A549 (cell line): ENCODE measurements at regions not wholly inside any gene's neighbourhood (a gene's known extent, or its start where the extent isn't known, plus 50 kb on each side); places are given as distances from the start of the nearest gene placed in this dataset.
A peak's percentile ranks its signal among the peaks of the same experiment; 100 is the strongest.

ENCODE experiments used
- ATAC-seq, 2 experiments: fragments of 200-7000 bp in 1 of 2; fragments of >200 bp in 1 of 2; cut with Nextera tagmentation in 1 of 2; cut with Tn5 transposase in 1 of 2; 3 replicates each; pipeline versions ENCODE4 v1.8.0 to v1.9.1; 2018 to 2020; ENCODE audit warnings: mild to moderate bottlenecking in 1 of 2, moderate library complexity in 1 of 2
- CTCF ChIA-PET: fragments of 300-600 bp; sonication (Branson Sonifier 250); formaldehyde crosslinking; extraction: SDS; loops from one replicate; lab custom pipeline; 2021; ENCODE audit warnings: antibody characterized with exemption, inconsistent platforms; lab: Yijun Ruan, JAX
- POLR2A ChIA-PET: fragments of 350-600 bp; formaldehyde crosslinking; extraction: SDS; loops from one replicate; lab custom pipeline; 2021; ENCODE audit warnings: antibody characterized with exemption, inconsistent platforms; lab: Yijun Ruan, JAX
- DNase-seq, 2 experiments: peaks; one replicate each; pipeline versions ENCODE4 v3.0.0 to v3.0.0-alpha.2; 2011 to 2016; ENCODE audit warnings: low read depth in 1 of 2, low spot score in 1 of 2
- FAIRE-seq: peaks from 2 replicates; lab custom pipeline; 2011; peaks lifted over from hg19 to GRCh38; lab: Jason Lieb, UNC
- H3K27ac ChIP-seq, 2 experiments: fragments of >200 bp; sonication (Bioruptor Twin); formaldehyde crosslinking; 3 replicates each; pipeline ENCODE4 v1.5.1; 2016 to 2017
- H3K4me1 ChIP-seq: fragments of >200 bp; sonication (Bioruptor Twin); formaldehyde crosslinking; 3 replicates; pipeline ENCODE4 v1.6.1; 2016
- H3K4me2 ChIP-seq: fragments of >200 bp; sonication (Bioruptor Twin); formaldehyde crosslinking; 3 replicates; pipeline ENCODE4 v1.6.1; 2016
- H3K4me3 ChIP-seq: fragments of >200 bp; sonication (Bioruptor Twin); formaldehyde crosslinking; 3 replicates; pipeline ENCODE4 v1.5.1; 2016
- H3K9me3 ChIP-seq: fragments of >200 bp; sonication (Bioruptor Twin); formaldehyde crosslinking; 3 replicates; pipeline ENCODE4 v1.6.1; 2016
- CHD4 ChIP-seq: fragments of 200-600 bp; sonication (generic); IDR thresholded peaks from 2 replicates; pipeline ENCODE4 v1.6.1; 2016; ENCODE audit warnings: antibody characterized with exemption, mild to moderate bottlenecking, borderline replicate concordance
- CTCF ChIP-seq: fragments of >200 bp; sonication (Bioruptor Twin); formaldehyde crosslinking; IDR thresholded peaks from 3 replicates; pipeline ENCODE4 v1.5.1; 2016
- EP300 ChIP-seq, 2 experiments: fragments of >200 bp; sonication (Bioruptor Twin); formaldehyde crosslinking; IDR thresholded peaks; 2 replicates in 1 of 2; 3 replicates in 1 of 2; pipeline ENCODE4 v1.6.1; 2016 to 2017
- FOSB ChIP-seq: fragments of 250-450 bp; sonication (Bioruptor Pico); IDR thresholded peaks from 2 replicates; pipeline ENCODE4 v1.5.0; 2020; ENCODE audit warnings: mild to moderate bottlenecking, moderate library complexity
- FOXS1 ChIP-seq: fragments of 250-450 bp; sonication (Bioruptor Pico); IDR thresholded peaks from 2 replicates; pipeline ENCODE4 v1.5.0; 2020; ENCODE audit warnings: mild to moderate bottlenecking, moderate library complexity
- GATA3 ChIP-seq: IDR thresholded peaks from 2 replicates; pipeline ENCODE4 v1.6.1; 2012; ENCODE audit warnings: borderline replicate concordance
- HDAC2 ChIP-seq: fragments of 200-600 bp; sonication (generic); IDR thresholded peaks from 2 replicates; pipeline ENCODE4 v1.6.1; 2016
- HMGXB4 ChIP-seq: fragments of 250-450 bp; sonication (Bioruptor Pico); IDR thresholded peaks from 2 replicates; pipeline ENCODE4 v1.5.0; 2021; ENCODE audit warnings: mild to moderate bottlenecking, moderate library complexity, borderline replicate concordance
- HOXB13 ChIP-seq: fragments of 250-450 bp; sonication (Bioruptor Pico); IDR thresholded peaks from 2 replicates; pipeline ENCODE4 v1.5.0; 2020; ENCODE audit warnings: low read depth, mild to moderate bottlenecking, moderate library complexity
- JUNB ChIP-seq: fragments of >200 bp; sonication (Bioruptor Twin); formaldehyde crosslinking; IDR thresholded peaks from 2 replicates; pipeline ENCODE4 v1.6.1; 2016
- KDM1A ChIP-seq: fragments of 200-600 bp; sonication (generic); IDR thresholded peaks from 2 replicates; pipeline ENCODE4 v1.6.1; 2016; ENCODE audit warnings: low read depth, mild to moderate bottlenecking
- KDM5A ChIP-seq: fragments of 200-600 bp; sonication (generic); IDR thresholded peaks from 2 replicates; pipeline ENCODE4 v1.6.1; 2016; ENCODE audit warnings: antibody characterized with exemption, mild to moderate bottlenecking
- MAFK ChIP-seq: fragments of 450-650 bp; IDR thresholded peaks from 2 replicates; pipeline ENCODE4 v1.6.1; 2014; ENCODE audit not compliant: partially characterized antibody
- MAX ChIP-seq: IDR thresholded peaks from 2 replicates; pipeline ENCODE4 v1.6.1; 2012
- NPAS2 ChIP-seq: fragments of 250-450 bp; sonication (Bioruptor Pico); IDR thresholded peaks from 2 replicates; pipeline ENCODE4 v1.8.0; 2022; ENCODE audit warnings: mild to moderate bottlenecking, moderate library complexity, borderline replicate concordance
- PHF8 ChIP-seq: fragments of 200-600 bp; sonication (generic); IDR thresholded peaks from 2 replicates; pipeline ENCODE4 v1.6.1; 2016; ENCODE audit warnings: low read depth, mild to moderate bottlenecking, antibody characterized with exemption, moderate library complexity, borderline replicate concordance
- REST ChIP-seq: fragments of 200-600 bp; sonication (generic); IDR thresholded peaks from 2 replicates; pipeline ENCODE4 v1.6.1; 2016; ENCODE audit warnings: antibody characterized with exemption, mild to moderate bottlenecking, moderate library complexity
- RFX5 ChIP-seq: fragments of 450-650 bp; IDR thresholded peaks from 2 replicates; pipeline ENCODE4 v1.7.1; 2014; ENCODE audit warnings: antibody characterized with exemption, mild to moderate bottlenecking, moderate library complexity
- SREBF2 ChIP-seq: fragments of 450-650 bp; IDR thresholded peaks from 2 replicates; pipeline ENCODE4 v1.6.1; 2014; ENCODE audit warnings: mild to moderate bottlenecking, moderate library complexity
- USF2 ChIP-seq: fragments of 450-650 bp; IDR thresholded peaks from 2 replicates; pipeline ENCODE4 v1.6.1; 2014; ENCODE audit warnings: antibody characterized with exemption
- ZC3H11A ChIP-seq: fragments of 450-650 bp; IDR thresholded peaks from 2 replicates; pipeline ENCODE4 v1.6.1; 2014; ENCODE audit warnings: antibody characterized with exemption, mild to moderate bottlenecking
- ZFP36 ChIP-seq: fragments of 450-650 bp; IDR thresholded peaks from 2 replicates; pipeline ENCODE4 v1.6.1; 2014; ENCODE audit warnings: borderline replicate concordance; ENCODE audit not compliant: partially characterized antibody
- ZNF302 ChIP-seq: fragments of 250-450 bp; sonication (Bioruptor Pico); IDR thresholded peaks from 2 replicates; pipeline ENCODE4 v1.9.0; 2021; ENCODE audit warnings: inconsistent platforms, mild to moderate bottlenecking, moderate library complexity
- WGBS: methylation state at CpG from one replicate; pipeline ENCODE4 v1.1.6; 2017; ENCODE audit errors: missing lambda C conversion rate; 5-methylcytosine and 5-hydroxymethylcytosine counted together
- TF ChIP-seq, protein P1 (sequence below): IDR thresholded peaks from 2 replicates; pipeline ENCODE4 v1.6.1; 2012; ENCODE audit warnings: low read depth, borderline replicate concordance
- TF ChIP-seq, protein P2 (sequence below): fragments of >200 bp; sonication (Bioruptor Twin); formaldehyde crosslinking; IDR thresholded peaks from 2 replicates; pipeline ENCODE4 v1.6.1; 2016

GRCh38 chr18:44143072-44143471 is 537.6 kb upstream of the SETBP1 start:
- ChIA-PET POLR2A (no interaction called here), CTCF (no interaction called here)
- no peak for DNase-seq
- H3K27ac ChIP-seq = no peak overlapping the region
- no peak for ATAC-seq
- FAIRE-seq = no peak
- no peaks in the 10 kb centered on the region for H3K4me1 ChIP-seq
- TF ChIP-seq EP300 (IDR thresholded peaks at IDR 0.05) (no peak), KDM5A (no peak), ZFP36 (no peak), NPAS2 (no peak), HOXB13 (CRISPR knock-in tag) (no peak), MAX (no peak), RFX5 (no peak), HDAC2 (no peak), JUNB (no peak), FOXS1 (CRISPR knock-in tag) (no peak), CHD4 (no peak), CTCF (no peak)
- TF ChIP-seq, protein P1, sequence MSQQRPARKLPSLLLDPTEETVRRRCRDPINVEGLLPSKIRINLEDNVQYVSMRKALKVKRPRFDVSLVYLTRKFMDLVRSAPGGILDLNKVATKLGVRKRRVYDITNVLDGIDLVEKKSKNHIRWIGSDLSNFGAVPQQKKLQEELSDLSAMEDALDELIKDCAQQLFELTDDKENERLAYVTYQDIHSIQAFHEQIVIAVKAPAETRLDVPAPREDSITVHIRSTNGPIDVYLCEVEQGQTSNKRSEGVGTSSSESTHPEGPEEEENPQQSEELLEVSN = no peak
- TF ChIP-seq, all 56 proteins: peak for 0
- Histone ChIP-seq H3K4me3 (no peak overlapping the region), H3K9me3 (no peaks in the 10 kb centered on the region), H3K4me2 (no peak overlapping the region)

- POLR2A ChIA-PET = no interaction called here
- Histone ChIP-seq H3K9me3 (no peaks in the 10 kb centered on the region), H3K4me2 (no peak overlapping the region), H3K4me1 (no peaks in the 10 kb centered on the region), H3K4me3 (no peak overlapping the region), H3K27ac (no peak overlapping the region)
- ATAC-seq (no peak), FAIRE-seq (no peak), DNase-seq (peak in 1 of 2 experiments; percentile 1)
- no peak for TF ChIP-seq GATA3
- no peak for TF ChIP-seq HDAC2
- TF ChIP-seq KDM1A = no peak
- TF ChIP-seq, protein P2, sequence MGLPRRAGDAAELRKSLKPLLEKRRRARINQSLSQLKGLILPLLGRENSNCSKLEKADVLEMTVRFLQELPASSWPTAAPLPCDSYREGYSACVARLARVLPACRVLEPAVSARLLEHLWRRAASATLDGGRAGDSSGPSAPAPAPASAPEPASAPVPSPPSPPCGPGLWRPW = no peak
- TF ChIP-seq USF2 = no peak
- no peak for TF ChIP-seq ZFP36
- TF ChIP-seq CHD4 = no peak
- no peak for TF ChIP-seq ZC3H11A
- TF ChIP-seq HMGXB4 (CRISPR knock-in tag) = no peak
- TF ChIP-seq REST = no peak
- no peak for TF ChIP-seq PHF8
- no peak for TF ChIP-seq ZNF302 (CRISPR knock-in tag)
- TF ChIP-seq SREBF2 = no peak
- TF ChIP-seq NPAS2 = no peak
- no peak for TF ChIP-seq FOSB (CRISPR knock-in tag)
- no peak for TF ChIP-seq MAFK
- TF ChIP-seq MAX = no peak
- CTCF ChIA-PET = no interaction called here
- 29% methylated on average over 1 of the region's 1 CpG for WGBS
Measured at GRCh38 chr18:44149706-44150105, 531.0 kb upstream of the SETBP1 start.
